GM11168 (cell line): ENCODE measurements at regions not wholly inside any gene's neighbourhood (a gene's known extent, or its start where the extent isn't known, plus 50 kb on each side); places are given as distances from the start of the nearest gene placed in this dataset.
"Not testable (repeated sequence)": the region's sequence is repeated elsewhere in the genome, so short reads cannot be mapped to it uniquely, and the experiment has no call there.

ENCODE experiments used
- in situ Hi-C: fragments of 300-500 bp; cut with MboI; formaldehyde crosslinking; loops from one replicate; pipeline ENCODE4 v1.12.0; 2022; ENCODE audit warnings: low sequenced_read_pairs; ENCODE audit not compliant: unreplicated experiment

DNA sequence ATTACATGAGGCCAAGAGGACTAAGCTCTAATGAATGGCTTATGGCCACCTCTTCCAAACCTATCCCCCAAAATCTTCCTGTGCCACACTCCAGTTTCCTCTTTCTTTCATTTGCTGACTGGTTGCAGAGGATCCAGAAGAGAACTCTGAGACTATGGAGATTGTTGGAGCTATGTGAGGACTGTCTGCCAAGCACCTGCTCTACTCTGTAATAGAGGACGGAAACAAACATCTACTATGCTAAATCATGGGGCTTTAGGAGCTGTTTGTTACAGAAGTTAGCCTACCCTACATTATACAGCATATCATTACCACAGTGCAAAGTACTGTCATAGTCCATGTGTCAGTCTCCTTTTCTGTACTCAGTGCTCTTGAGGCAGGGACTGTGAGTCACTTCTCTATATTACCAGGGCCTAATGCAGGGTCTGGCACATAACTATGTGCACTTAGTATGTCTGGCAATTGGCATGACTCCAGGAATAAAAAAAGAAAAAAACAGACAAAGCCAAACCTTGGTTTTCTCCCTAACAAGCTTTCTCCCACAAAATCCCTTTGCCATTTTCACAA, 95.1 kb downstream of the RPAP3 start:
- in situ Hi-C loops, result no loop called here

DNA sequence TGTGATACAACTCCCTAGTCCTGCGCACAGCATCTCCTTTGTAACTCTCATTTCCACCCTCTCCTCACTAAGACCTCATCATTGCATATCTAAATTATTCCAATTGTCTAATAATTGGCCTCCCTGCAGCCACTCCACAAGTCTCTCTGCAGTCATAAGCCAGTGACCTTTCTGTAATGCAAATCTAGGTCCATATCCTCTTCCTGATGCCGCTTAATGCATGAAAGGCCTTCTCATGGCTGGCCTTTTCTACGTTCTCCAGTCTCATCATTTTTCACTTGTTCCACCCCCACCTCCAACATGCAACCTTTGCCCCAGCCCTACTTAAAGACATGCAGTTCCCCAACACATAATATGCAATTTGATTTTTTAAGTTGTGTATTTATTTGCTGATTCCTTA, 96.0 kb downstream of the RPAP3 start:
- in situ Hi-C loops, result no loop called here

DNA sequence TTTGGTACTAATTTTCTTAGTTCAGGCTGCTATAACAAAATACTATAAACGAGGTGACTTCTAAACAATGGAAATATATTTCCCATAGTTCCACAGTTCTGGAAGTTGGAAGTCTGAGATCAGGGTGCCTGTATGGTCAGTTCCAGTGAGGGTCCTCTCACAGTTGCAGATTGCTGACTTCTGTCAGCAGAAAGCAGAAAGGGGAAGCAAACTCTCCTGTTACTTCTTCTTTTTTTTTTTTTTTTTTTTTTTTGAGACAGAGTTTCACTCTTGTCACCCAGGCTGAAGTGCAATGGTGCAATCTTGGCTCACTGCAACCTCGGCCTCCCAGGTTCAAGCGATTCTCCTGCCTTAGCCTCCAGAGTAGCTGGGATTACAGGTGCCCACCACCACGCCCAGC, 97.2 kb downstream of the RPAP3 start:
- in situ Hi-C loops, result not testable (repeated sequence)

DNA sequence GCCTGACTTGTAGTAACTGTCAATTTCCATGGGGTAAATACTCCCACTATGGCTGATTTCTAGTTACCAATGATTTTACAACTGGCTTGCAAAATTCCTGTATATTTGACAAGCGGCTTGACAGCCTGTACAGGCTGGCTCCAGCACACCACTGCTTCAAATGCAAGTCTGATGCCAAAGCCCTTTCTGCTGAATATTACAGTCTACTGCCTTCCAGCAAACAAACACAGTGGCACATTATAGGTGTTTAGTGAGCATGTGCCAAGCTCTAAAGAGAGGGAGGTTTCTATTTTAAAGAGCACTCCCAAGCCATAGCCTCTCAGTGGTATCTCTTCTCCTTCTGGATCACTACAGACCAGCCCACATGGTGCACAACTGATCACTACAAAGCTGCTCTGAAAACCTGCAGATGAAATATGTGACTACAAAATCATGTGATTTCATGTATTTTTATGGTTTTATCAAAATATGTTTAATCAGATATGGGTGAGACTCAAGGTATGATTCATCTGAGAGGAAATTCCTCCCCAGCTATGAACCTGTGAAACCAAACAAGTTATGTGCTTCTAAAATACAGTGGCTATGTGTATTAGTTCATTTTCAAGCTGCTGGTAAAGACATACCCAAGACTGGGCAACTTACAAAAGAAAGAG, 101.5 kb downstream of the RPAP3 start:
- in situ Hi-C loops, result no loop called here

DNA sequence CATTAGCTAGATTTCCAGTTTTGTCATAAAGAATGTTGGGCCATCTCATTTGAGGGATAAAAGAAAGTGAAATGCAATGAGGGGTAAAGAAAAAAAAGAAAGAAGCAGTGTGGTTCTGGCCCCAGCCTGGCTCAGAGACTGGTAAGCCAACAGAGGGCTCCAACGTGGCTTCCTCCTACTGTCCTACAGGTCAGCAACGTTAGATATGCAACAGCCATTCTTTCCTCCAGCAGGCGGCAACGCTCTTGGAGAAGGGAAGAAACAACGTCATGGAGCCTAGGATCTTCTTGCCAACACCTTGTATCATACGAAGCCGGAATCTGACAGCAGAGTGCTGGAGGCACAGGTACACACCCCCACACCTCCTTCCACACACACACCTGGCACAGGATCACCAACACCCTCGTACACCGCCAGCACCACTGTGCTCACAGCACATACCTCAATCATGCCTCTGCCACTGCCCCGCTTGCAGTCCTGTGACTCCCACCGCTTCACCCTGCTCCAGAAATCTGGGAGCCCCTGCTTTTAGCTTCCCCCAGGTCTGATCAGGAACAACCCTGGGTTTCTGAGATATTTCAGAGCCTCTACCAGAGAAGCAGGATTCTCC, 102.8 kb downstream of the RPAP3 start:
- in situ Hi-C loops, result no loop called here

DNA sequence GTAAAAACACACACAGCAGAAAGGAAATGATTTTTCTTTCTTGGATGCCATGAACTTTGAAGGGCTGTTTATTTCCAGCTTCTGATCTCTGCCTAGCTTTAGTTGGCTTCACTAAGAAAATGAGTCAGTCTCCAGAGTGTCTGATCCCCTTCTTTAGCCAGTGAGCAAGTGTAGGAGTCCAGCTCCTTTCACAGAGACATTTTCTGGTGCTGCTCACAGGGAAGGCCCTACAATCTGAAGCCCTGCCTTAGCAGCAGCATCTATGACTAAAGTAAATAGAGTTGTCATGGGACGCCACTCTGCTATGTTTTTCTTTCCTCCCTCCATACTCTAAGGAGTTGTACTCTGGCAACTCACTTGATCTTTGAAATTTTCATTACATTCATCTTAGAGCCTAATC, 103.5 kb downstream of the RPAP3 start:
- in situ Hi-C loops, result no loop called here

DNA sequence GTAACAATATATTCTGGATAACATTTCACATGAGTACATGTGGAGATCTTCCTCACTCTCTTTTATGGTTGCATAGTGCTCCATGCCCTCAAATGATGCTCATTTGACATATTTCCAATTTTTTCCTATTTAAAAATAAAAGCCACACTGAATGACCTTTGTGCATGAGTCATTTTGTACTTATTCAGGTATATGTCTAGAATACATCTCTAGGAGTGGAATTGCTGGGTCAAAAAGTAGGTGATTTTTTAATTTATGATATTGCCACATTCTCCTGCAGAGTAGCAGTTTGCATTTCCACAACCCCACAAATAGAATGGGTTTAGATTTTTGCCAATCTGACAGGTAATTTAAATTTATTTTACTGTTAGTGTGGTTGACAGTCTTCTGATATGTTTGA, 104.8 kb downstream of the RPAP3 start:
- in situ Hi-C loops, result no loop called here

DNA sequence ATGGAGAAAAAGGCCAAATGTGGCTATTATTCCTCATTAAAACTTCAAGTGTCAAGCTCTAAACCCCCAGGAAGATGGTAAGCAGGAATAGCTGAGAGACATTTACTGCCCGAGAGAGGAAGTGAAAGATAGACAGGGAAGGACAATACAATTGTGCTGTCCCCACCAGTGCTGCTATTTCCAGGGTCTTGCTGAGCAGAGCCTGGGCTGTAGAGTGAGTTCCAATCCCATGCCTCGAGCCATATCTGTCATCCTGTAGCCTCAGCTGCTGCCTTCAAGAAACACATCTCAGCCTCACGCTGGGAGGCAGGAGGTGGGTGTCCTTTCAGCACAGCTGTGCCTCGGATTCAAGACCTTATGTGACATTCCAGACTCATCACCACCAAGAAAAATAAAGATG, 114.0 kb downstream of the RPAP3 start:
- in situ Hi-C loops, result no loop called here

DNA sequence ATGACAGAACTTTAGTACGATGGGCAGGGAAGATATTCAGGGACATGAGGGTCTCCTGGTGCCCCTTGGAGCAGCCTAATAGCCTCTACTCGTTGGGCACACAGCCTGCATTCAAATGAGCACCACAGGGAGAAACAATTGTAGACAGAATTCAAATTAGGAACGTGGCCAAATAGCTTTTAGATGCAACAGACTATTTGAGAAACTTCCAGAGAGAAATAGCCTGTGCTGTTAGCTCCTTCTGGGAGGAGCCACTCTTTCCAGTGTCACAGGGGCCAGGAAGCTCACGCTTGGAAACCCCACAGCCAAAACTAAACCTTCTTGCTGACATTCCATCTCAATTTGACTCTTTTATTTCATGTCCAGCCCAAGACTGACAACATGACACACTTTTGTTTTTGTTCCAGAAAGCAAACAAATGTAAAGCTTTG, 114.5 kb downstream of the RPAP3 start:
- in situ Hi-C loops, result no loop called here

DNA sequence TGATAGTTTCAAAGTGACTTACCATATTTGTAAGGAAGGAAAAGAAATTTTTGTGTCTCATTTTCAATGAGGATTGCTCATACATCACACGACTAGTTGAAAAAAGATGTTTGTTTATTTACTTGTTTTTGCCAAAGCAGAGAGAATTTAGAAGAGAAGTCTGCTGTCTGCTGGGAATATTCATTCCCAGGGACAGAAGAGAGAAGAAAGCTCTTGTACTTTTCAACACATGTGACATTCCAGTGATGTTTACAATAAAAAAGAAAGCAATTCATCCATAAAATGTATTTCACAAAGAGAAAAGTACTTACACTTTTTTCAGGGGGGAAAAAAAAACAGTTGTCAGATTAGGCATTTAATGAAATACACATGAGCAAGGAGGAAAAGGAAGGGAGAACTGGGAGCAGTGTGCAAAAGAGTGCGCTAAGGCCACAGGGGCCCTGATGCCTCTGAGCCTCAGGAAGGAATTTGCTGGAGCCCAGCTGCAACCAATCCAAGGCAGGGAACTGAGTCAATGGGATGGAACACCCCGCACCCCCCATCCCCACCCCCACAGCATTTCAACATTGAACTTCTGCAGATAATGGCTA, 115.0 kb downstream of the RPAP3 start:
- in situ Hi-C loops, result no loop called here

DNA sequence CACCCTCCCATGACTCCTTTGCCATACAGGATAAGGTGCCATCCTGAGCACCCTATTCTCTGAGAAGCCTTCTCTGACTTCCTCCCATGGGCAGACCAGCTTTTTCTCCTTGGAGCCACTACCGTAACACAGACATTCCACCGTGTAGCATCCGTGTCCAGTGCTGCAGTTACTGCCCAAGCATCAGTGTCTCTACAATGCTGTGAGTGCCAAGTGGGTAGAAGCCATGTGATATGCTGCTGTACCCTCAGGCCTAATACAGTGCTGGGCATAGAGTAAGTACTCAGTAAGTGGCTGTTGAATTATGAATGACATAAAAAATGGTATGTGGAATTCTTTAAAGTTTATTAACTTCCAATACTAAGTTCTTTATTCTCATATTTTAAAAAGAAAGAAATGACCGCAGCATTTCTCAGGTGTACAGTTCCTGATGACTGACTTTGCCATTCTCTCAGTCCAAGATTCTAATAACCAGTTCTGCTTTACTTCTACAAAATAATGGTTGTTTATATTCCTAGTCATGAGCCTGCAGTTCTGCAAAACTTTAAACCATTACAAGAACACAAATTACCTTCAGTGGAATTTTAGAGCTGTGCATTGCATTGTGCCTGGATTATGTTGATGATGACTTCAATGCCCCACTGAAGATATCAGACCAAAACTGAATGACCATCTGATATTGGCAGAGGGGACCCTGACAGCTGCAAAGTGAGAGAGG, 118.7 kb downstream of the RPAP3 start:
- in situ Hi-C loops, result no loop called here

DNA sequence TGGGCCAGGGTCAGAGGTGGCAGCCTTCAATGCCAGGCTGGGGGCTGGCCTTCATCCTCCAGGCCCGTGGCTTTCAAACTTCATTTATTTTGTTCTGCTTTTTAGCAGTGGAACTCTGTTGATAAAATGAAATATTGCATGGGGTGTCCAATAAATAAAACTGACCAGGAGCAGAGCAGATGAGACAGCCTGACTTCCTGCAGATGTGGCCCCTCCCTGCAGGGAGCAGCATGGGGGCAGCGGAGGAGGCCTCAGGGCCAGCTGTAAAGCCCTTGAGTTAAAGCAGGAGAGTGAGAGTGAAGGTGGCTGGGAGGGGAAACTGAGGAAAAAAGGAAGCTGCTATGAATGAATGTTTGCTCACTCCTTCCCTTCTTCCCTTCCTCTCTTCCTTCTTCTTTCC, 120.3 kb downstream of the RPAP3 start:
- in situ Hi-C loops, result no loop called here

DNA sequence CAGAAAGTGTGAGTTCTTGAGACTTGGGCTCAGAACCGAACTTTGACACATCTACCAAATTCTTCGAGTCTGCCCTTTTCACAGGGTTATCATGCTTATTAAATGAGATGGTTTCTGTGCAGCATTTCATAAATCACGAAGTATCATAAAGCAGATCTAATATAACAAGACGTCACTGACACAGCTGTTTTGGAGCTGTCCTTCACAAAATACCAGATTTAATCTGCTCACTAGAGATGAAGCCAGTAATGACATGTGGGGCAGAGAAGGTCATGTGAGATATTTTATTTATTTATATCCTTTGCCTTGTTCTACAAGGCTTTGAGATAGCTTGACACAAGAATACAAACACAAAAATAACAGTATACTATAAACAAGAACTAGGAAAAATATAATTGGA, 127.0 kb downstream of the RPAP3 start:
- in situ Hi-C loops, result no loop called here

DNA sequence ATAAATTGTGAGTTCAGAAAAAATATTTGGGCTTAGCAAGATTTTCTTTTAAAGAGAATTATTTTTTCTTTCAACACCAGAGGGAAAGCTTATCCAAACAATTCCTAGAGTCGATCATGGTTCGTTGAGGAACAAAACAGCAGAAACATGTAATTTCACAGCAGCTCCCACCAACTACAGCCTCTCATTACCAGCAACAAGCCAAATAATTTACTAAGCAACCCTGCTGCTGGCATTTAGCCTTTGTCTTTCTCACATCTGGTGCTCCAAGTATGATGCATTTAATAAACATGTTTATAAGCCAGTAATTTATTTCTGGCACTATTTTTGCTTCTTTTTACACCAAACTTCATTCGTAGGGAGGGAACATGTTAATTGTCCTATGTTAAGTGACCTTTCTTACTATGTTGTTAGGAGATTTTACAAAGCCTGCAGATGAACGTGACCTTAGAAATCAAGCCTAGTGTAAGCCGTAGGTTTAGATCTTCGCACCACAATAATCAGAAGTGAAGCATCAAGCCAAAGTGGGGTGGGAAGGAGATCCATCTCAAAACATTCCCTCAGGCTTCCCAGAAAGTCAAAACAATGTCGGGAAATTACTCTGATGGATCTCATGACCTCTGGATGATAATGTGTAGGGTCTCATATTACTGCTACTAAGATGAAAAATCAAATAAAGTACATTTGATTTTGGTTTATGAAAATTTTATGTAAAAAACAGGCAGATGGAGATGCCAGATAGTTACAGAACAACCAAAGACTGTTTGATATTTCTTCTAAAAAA, 128.4 kb downstream of the RPAP3 start:
- in situ Hi-C loops, result no loop called here

DNA sequence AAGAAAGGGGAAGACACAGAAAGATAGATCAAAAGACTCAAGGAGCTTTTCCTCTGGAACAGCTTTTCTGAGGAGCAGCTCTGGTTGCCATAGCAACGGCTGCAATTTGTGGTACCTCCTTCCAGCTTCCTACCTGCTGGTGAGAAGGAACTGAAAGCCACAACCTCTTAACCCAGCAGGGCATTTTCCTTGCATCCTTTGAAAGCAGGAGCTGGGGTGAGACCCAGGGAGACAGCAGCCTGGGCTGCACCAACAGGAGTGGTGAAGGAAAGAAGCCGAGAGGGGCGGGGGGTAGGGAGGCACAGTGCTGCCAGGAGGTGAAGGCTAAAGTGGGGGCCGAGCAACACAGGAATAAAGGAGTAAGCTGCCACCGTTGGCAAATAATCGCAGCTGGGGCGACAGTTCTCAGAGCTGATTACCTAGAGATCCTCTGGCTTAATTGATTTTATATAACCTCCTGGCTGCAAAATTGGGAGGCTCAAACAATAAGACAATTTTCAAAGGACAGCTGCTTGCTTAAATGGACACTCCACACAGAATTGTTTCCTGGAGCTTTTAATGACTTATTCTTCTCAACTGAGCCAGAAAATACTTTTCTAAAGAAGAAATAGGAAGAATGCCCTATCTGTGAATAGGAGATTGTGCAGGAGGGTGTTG, 129.4 kb downstream of the RPAP3 start:
- in situ Hi-C loops, result no loop called here

DNA sequence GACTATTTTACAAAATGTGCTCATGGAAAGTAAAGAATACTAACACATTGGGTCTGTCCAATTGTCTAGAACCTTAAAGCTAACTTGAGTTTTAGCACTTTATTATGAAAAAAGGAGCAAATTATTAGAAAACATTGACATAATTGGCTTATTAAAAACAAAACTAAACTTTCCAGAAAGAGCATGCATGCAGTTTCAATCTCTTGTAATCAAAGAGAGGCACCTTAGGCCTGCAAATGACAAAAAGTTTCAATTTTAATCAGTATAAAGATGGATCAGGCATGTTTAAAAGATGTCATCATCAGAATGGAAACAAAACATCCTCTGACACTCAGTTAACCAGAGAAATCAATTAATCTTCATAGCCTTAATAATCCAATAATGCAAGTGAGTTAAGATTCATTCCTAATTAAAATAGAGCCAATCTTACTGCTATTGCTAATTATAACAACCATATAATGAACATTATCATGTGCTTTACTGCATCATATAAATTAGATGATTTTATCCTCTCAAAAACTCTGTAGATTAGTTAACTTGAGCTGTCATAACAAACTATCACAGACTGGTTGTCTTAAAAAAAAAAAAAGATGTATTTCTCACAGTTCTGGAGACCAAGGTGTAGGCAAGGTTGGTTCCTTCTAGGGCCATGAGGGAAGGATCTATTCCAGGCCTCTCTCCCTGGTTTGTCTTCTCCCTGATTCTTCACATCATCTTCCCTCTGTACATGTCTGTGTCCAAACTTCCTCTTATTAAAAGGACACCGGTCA, 131.4 kb downstream of the RPAP3 start:
- in situ Hi-C loops, result no loop called here

DNA sequence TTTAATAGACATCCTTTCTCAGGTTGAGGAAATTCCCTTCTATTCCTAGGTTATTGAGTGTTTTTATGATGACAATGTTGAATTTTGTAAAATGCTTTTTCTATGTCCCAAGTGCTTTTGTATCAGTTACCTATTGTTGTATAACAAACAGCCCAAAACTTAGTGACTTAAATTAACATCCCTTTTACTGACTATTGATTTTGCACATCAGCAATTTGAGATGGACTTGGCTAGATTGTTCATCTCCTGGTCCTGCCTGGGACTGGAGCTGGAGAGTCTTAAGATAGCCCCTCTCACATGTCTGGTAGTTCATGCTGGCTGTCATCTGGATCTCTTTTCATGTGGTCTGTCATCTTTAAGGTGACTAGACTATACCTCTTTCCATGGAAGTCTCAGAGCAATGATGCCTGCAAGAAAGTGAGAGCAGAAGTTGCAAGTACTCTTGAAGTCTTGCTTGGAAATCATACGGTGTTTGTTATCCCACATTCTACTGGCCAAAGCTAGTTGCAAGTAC, 132.6 kb downstream of the RPAP3 start:
- in situ Hi-C loops, result no loop called here

DNA sequence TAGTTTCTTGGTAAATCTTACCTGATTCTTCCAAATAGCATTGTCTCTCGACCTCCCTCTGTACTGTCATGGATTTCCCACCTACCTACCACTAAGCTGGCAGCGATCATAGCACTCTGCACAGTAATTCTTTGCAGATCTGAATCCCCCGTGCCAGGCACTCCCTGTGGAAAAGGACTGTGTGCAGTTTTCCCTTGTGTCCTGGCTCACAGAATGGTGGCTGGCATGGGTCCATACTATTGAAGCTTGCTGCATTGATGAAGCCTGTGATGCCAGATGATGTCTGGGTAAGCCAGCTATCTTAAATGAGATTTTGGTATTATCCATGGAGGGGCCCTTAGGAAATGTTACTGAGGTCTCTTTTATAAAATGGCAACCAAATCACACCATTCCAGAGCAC, 135.7 kb downstream of the RPAP3 start:
- in situ Hi-C loops, result no loop called here

DNA sequence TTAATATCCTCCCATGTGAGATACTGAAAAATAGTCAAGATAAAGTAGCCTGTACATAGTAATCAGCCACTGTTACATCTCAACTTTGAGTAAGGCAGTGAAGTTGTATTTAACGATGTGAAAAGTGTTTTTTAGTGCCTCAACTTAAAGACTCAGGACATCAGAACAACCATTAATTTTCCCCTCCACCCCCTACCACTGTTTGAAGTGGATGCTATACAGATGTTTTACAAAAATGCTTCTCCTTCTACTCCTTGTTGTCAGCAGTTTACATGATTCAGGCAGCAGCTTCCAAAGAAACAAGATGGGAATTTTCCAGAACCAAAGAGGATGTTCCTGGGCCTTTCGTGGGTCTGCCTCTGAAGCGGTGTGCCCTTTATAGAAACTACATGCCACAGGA, 143.6 kb downstream of the RPAP3 start:
- in situ Hi-C loops, result no loop called here
